ENCODE measurements at regions not wholly inside any gene's neighbourhood (a gene's known extent, or its start where the extent isn't known, plus 50 kb on each side); places are given as distances from the start of the nearest gene placed in this dataset.

DNA sequence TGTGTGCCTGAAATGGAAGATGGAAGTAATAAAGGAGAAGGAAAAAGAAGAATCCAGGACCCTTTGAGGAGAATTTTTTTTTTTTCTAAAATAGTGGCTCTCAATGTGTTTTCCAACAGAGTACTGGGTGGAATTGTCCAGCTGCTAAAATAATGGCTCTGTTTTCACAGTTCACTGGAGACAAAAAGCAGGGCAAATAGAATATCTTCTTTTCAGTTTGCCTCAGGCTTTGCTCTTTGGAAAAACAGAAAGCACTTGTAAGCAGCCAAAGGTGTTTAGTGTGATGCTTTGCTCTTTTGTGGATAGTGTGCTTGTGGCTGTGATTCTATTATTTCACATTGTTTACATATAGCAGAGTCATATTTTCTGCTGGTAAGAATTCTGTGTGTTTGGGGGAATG, 77.4 kb upstream of the MROH9 start:
- no peak for TF ChIP-seq CTCF (conservative IDR thresholded peaks at IDR 0.05)
- TF ChIP-seq ZFX (IDR thresholded peaks at IDR 0.05), result no peak
